ENCODE measurements at regions not wholly inside any gene's neighbourhood (a gene's known extent, or its start where the extent isn't known, plus 50 kb on each side); places are given as distances from the start of the nearest gene placed in this dataset.

- H3K9me3 ChIP-seq, result no peaks in the 10 kb centered on the region
- H3F3A ChIP-seq (replicated peaks; ENCODE audit: insufficient read depth), result no peaks in the 10 kb centered on the region
- no peak overlapping the region for H3K27ac ChIP-seq (ENCODE audit: low read depth in 2 of 2, low read length in 1 of 2)
- no peaks in the 10 kb centered on the region for H3K4me1 ChIP-seq (ENCODE audit: control insufficient read depth in 1 of 2, insufficient read depth in 2 of 2, low read depth in 1 of 2, low read length in 1 of 2)
- DNase-seq, result no peak
- no peaks in the 10 kb centered on the region for H3K79me2 ChIP-seq (ENCODE audit: insufficient read depth)
- no peaks in the 10 kb centered on the region for H3K36me3 ChIP-seq (replicated peaks in 1 of 2; ENCODE audit: control insufficient read depth in 1 of 2, insufficient read depth in 2 of 2, low read length in 1 of 2)
- no peak overlapping the region for H3K9ac ChIP-seq
- H3K9me2 ChIP-seq, result no peaks in the 10 kb centered on the region
- peaks cover 6% of the 10 kb centered on the region; the same call in 1 of the 2 replicates for H3K27me3 ChIP-seq (ENCODE audit: insufficient read depth)
- H3K4me2 ChIP-seq, result no peak overlapping the region
- ChIA-PET CTCF (no interaction called here), POLR2A (no interaction called here)
- WGBS (ENCODE audit: low lambda C conversion rate), result 7% methylated on average over 2 of the region's 12 CpGs
- H2AFZ ChIP-seq (ENCODE audit: low read depth), result no peak overlapping the region
- TF ChIP-seq NRF1 (IDR thresholded peaks at IDR 0.05; ENCODE audit: low read depth, low read length) (no peak), PBX3 (IDR thresholded peaks at IDR 0.05) (no peak), CHD2 (IDR thresholded peaks at IDR 0.05; ENCODE audit: low read length, partially characterized antibody) (no peak), GABPA (IDR thresholded peaks at IDR 0.05; ENCODE audit: low read depth) (no peak), ELF1 (IDR thresholded peaks at IDR 0.05) (no peak), MAX (IDR thresholded peaks at IDR 0.05; ENCODE audit: low read depth) (no peak), TCF12 (IDR thresholded peaks at IDR 0.05) (no peak), NFIC (IDR thresholded peaks at IDR 0.05; ENCODE audit: borderline replicate concordance) (no peak), EP300 (IDR thresholded peaks at IDR 0.05; ENCODE audit: borderline replicate concordance in 1 of 2, low read depth in 1 of 2, low read length in 1 of 2) (no peak), TEAD4 (IDR thresholded peaks at IDR 0.05; ENCODE audit: borderline replicate concordance, insufficient read depth) (no peak), REST (IDR thresholded peaks at IDR 0.05; ENCODE audit: low read depth, low read length) (no peak), TAF1 (IDR thresholded peaks at IDR 0.05; ENCODE audit: borderline replicate concordance, low read depth, low read length) (no peak)
- TF ChIP-seq, protein P1, sequence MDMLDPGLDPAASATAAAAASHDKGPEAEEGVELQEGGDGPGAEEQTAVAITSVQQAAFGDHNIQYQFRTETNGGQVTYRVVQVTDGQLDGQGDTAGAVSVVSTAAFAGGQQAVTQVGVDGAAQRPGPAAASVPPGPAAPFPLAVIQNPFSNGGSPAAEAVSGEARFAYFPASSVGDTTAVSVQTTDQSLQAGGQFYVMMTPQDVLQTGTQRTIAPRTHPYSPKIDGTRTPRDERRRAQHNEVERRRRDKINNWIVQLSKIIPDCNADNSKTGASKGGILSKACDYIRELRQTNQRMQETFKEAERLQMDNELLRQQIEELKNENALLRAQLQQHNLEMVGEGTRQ (IDR thresholded peaks at IDR 0.05; ENCODE audit: borderline replicate concordance, low read depth, low read length), result no peak
- TF ChIP-seq, protein P2, sequence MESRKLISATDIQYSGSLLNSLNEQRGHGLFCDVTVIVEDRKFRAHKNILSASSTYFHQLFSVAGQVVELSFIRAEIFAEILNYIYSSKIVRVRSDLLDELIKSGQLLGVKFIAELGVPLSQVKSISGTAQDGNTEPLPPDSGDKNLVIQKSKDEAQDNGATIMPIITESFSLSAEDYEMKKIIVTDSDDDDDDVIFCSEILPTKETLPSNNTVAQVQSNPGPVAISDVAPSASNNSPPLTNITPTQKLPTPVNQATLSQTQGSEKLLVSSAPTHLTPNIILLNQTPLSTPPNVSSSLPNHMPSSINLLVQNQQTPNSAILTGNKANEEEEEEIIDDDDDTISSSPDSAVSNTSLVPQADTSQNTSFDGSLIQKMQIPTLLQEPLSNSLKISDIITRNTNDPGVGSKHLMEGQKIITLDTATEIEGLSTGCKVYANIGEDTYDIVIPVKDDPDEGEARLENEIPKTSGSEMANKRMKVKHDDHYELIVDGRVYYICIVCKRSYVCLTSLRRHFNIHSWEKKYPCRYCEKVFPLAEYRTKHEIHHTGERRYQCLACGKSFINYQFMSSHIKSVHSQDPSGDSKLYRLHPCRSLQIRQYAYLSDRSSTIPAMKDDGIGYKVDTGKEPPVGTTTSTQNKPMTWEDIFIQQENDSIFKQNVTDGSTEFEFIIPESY (IDR thresholded peaks at IDR 0.05; ENCODE audit: borderline replicate concordance, low read depth), result no peak
- no peak overlapping the region for H3K4me3 ChIP-seq (ENCODE audit: low read depth in 2 of 2, low read length in 1 of 2)
- no peaks in the 10 kb centered on the region for H4K20me1 ChIP-seq (ENCODE audit: insufficient read depth)
Measured at GRCh38 chr4:37546586-37546985, 139.6 kb downstream of the RELL1 start.

Data from SK-N-SH (cell line).